ENCODE measurements at regions not wholly inside any gene's neighbourhood (a gene's known extent, or its start where the extent isn't known, plus 50 kb on each side); places are given as distances from the start of the nearest gene placed in this dataset.

DNA sequence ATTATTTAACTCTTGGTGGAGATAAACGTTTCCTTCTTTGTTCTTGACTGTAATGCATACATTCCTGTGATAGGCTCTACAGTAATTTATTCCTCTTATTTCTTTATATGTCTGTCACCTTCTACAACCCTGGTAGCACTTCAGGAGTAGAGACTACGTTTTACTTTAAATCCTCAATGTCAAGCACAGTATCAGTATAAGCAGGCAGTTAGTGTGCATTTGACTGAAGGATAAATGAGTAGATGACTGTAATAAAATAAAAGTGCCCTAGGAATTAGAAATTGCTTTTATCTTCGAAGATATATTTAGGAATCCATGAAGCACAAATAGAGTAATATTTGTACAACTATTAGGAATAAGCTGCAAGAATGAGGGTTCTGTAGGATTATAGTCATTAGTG lies 599.6 kb upstream of the PRMT6 start:
- Histone ChIP-seq H3K27ac (no peak overlapping the region), H3K79me2 (ENCODE audit: low read depth) (no peaks in the 10 kb centered on the region), H3K9me3 (ENCODE audit: insufficient read depth, low read depth) (no peaks in the 10 kb centered on the region), H3K4me2 (no peak overlapping the region), H3K4me3 (no peak overlapping the region), H3K9me2 (ENCODE audit: insufficient read depth) (no peaks in the 10 kb centered on the region), H3F3A (ENCODE audit: insufficient read depth, low read depth) (no peaks in the 10 kb centered on the region), H3K27me3 (ENCODE audit: insufficient read depth, low read depth) (no peaks in the 10 kb centered on the region), H4K20me1 (ENCODE audit: insufficient read depth) (no peaks in the 10 kb centered on the region), H3K4me1 (replicated peaks; ENCODE audit: insufficient read depth) (no peaks in the 10 kb centered on the region), H3K36me3 (ENCODE audit: low read depth) (no peaks in the 10 kb centered on the region), H2AFZ (no peak overlapping the region)
- CTCF ChIA-PET: no interaction called here
- TF ChIP-seq, protein P1, sequence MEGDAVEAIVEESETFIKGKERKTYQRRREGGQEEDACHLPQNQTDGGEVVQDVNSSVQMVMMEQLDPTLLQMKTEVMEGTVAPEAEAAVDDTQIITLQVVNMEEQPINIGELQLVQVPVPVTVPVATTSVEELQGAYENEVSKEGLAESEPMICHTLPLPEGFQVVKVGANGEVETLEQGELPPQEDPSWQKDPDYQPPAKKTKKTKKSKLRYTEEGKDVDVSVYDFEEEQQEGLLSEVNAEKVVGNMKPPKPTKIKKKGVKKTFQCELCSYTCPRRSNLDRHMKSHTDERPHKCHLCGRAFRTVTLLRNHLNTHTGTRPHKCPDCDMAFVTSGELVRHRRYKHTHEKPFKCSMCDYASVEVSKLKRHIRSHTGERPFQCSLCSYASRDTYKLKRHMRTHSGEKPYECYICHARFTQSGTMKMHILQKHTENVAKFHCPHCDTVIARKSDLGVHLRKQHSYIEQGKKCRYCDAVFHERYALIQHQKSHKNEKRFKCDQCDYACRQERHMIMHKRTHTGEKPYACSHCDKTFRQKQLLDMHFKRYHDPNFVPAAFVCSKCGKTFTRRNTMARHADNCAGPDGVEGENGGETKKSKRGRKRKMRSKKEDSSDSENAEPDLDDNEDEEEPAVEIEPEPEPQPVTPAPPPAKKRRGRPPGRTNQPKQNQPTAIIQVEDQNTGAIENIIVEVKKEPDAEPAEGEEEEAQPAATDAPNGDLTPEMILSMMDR (conservative IDR thresholded peaks at IDR 0.05): no peak
- no peak for TF ChIP-seq EZH2 (IDR thresholded peaks at IDR 0.05; ENCODE audit: low read depth)
- intact Hi-C loops (cut with micrococcal nuclease; ENCODE audit: unreplicated experiment): no loop called here
- BruUV-seq (replicated peaks): no TSS peak
- POLR2A ChIA-PET (ENCODE audit: unreplicated experiment): no interaction called here
- DNase-seq: no peak

GRCh38 chr1:106457368-106457767 lies 599.1 kb upstream of the PRMT6 start:
- ChIA-PET POLR2A (ENCODE audit: unreplicated experiment) (no interaction called here), CTCF (no interaction called here)
- Histone ChIP-seq H3K79me2 (ENCODE audit: low read depth) (no peaks in the 10 kb centered on the region), H2AFZ (no peak overlapping the region), H3K36me3 (ENCODE audit: low read depth) (no peaks in the 10 kb centered on the region), H3K4me1 (replicated peaks; ENCODE audit: insufficient read depth) (no peaks in the 10 kb centered on the region), H3K4me2 (no peak overlapping the region), H3F3A (ENCODE audit: insufficient read depth, low read depth) (no peaks in the 10 kb centered on the region), H3K9me3 (ENCODE audit: insufficient read depth, low read depth) (no peaks in the 10 kb centered on the region), H3K27ac (no peak overlapping the region), H3K9me2 (ENCODE audit: insufficient read depth) (no peaks in the 10 kb centered on the region), H3K4me3 (no peak overlapping the region), H3K27me3 (ENCODE audit: insufficient read depth, low read depth) (no peaks in the 10 kb centered on the region), H4K20me1 (ENCODE audit: insufficient read depth) (no peaks in the 10 kb centered on the region)
- no TSS peak for BruUV-seq (replicated peaks)
- intact Hi-C loops (cut with micrococcal nuclease; ENCODE audit: unreplicated experiment): no loop called here
- TF ChIP-seq EZH2 (IDR thresholded peaks at IDR 0.05; ENCODE audit: low read depth): no peak
- TF ChIP-seq, protein P1 (conservative IDR thresholded peaks at IDR 0.05): no peak
- DNase-seq: no peak

GRCh38 chr1:106458866-106459265 lies 597.6 kb upstream of the PRMT6 start:
- H3K9me3 ChIP-seq (ENCODE audit: insufficient read depth, low read depth): no peaks in the 10 kb centered on the region
- DNase-seq: no peak
- TF ChIP-seq, protein P1 (conservative IDR thresholded peaks at IDR 0.05): no peak
- no peak for TF ChIP-seq EZH2 (IDR thresholded peaks at IDR 0.05; ENCODE audit: low read depth)
- H3K4me1 ChIP-seq (replicated peaks; ENCODE audit: insufficient read depth): no peaks in the 10 kb centered on the region
- no peak overlapping the region for H3K4me3 ChIP-seq
- no peak overlapping the region for H3K27ac ChIP-seq
- H3K79me2 ChIP-seq (ENCODE audit: low read depth): no peaks in the 10 kb centered on the region
- intact Hi-C loops (cut with micrococcal nuclease; ENCODE audit: unreplicated experiment): no loop called here
- no peaks in the 10 kb centered on the region for H4K20me1 ChIP-seq (ENCODE audit: insufficient read depth)
- no peaks in the 10 kb centered on the region for H3K9me2 ChIP-seq (ENCODE audit: insufficient read depth)
- no peak overlapping the region for H2AFZ ChIP-seq
- no peaks in the 10 kb centered on the region for H3K36me3 ChIP-seq (ENCODE audit: low read depth)
- H3K4me2 ChIP-seq: no peak overlapping the region
- no TSS peak for BruUV-seq (replicated peaks)
- POLR2A ChIA-PET (ENCODE audit: unreplicated experiment): no interaction called here
- CTCF ChIA-PET: no interaction called here
- H3K27me3 ChIP-seq (ENCODE audit: insufficient read depth, low read depth): no peaks in the 10 kb centered on the region
- H3F3A ChIP-seq (ENCODE audit: insufficient read depth, low read depth): no peaks in the 10 kb centered on the region

All from PC-9 (cell line).